HepG2 (cell line): ENCODE measurements at regions not wholly inside any gene's neighbourhood (a gene's known extent, or its start where the extent isn't known, plus 50 kb on each side); places are given as distances from the start of the nearest gene placed in this dataset.

ENCODE experiments used
- ATAC-seq: fragments of 200-7000 bp; cut with Tn5 transposase; 3 replicates; pipeline ENCODE4 v1.9.1; 2020; ENCODE audit warnings: mild to moderate bottlenecking, moderate library complexity
- BruUV-seq: library from RNA; stranded (reverse); fragments of 400-500 nt; replicated peaks from 2 replicates; lab custom pipeline; 2021; lab: Mats Ljungman, UMichigan
- CTCF ChIA-PET: fragments of 300-600 bp; formaldehyde crosslinking; extraction: SDS; loops from one replicate; lab custom pipeline; 2021; ENCODE audit warnings: low total read pairs, inconsistent platforms, low intra/inter-chr PET ratio; lab: Yijun Ruan, JAX
- POLR2A ChIA-PET: fragments of 350-600 bp; sonication (Branson Sonifier 250); formaldehyde crosslinking; loops from one replicate; lab custom pipeline; 2020; ENCODE audit warnings: antibody characterized with exemption, inconsistent platforms; lab: Yijun Ruan, JAX
- DNase-seq: peaks from one replicate; pipeline ENCODE4 v3.0.0-alpha.2; 2015; ENCODE audit warnings: low spot score
- FAIRE-seq: peaks from 3 replicates; lab custom pipeline; 2011; peaks lifted over from hg19 to GRCh38; lab: Jason Lieb, UNC
- H2AFZ ChIP-seq: one replicate; pipeline ENCODE4 v1.6.1; 2011; ENCODE audit warnings: low read length, inconsistent platforms
- H3K27ac ChIP-seq: fragments of 300-600 bp; 3 replicates; pipeline ENCODE4 v1.8.0; 2011; ENCODE audit warnings: mixed run types, mild to moderate bottlenecking, mixed read lengths, low read length, inconsistent platforms; ENCODE audit not compliant: insufficient read depth; ENCODE audit errors: extremely low read length
- H3K27me3 ChIP-seq, 2 experiments: fragments of 200-600 bp in 1 of 2; 2 replicates in 1 of 2; 3 replicates in 1 of 2; pipeline versions ENCODE4 v1.6.0 to v1.8.0; 2011; ENCODE audit warnings: low read length in 2 of 2, mild to moderate bottlenecking in 2 of 2, moderate library complexity in 2 of 2, inconsistent platforms in 1 of 2; ENCODE audit not compliant: insufficient read depth in 2 of 2, control insufficient read depth in 1 of 2
- H3K36me3 ChIP-seq, 2 experiments: fragments of 200-600 bp in 1 of 2; replicated peaks in 1 of 2; 2 replicates in 1 of 2; 3 replicates in 1 of 2; pipeline versions ENCODE4 v1.5.1 to v1.8.0; 2011; ENCODE audit warnings: low read length in 2 of 2, inconsistent platforms in 1 of 2; ENCODE audit not compliant: insufficient read depth in 2 of 2, control insufficient read depth in 1 of 2
- H3K4me1 ChIP-seq: 2 replicates; pipeline ENCODE4 v1.5.1; 2012; ENCODE audit warnings: low read length, inconsistent platforms; ENCODE audit not compliant: insufficient read depth
- H3K4me2 ChIP-seq: 2 replicates; pipeline ENCODE4 v1.6.0; 2011; ENCODE audit warnings: low read depth, low read length, inconsistent platforms
- H3K4me3 ChIP-seq, 3 experiments: fragments of 200-600 bp in 1 of 3; sonication (generic), shearing (Covaris generic) in 1 of 3; replicated peaks in 1 of 3; 2 replicates each; pipeline ENCODE4 v1.5.1; 2011 to 2016; ENCODE audit warnings: low read length in 3 of 3, inconsistent platforms in 2 of 3, low read depth in 2 of 3, mild to moderate bottlenecking in 2 of 3, control low read depth in 1 of 3, mixed read lengths in 1 of 3; ENCODE audit not compliant: insufficient read depth in 1 of 3
- H3K79me2 ChIP-seq: one replicate; pipeline ENCODE4 v1.6.1; 2011; ENCODE audit warnings: low read length, inconsistent platforms; ENCODE audit not compliant: insufficient read depth
- H3K9ac ChIP-seq: 2 replicates; pipeline ENCODE4 v1.6.0; 2011; ENCODE audit warnings: mild to moderate bottlenecking, low read depth, low read length, inconsistent platforms; ENCODE audit not compliant: insufficient read depth
- H3K9me3 ChIP-seq: 2 replicates; pipeline ENCODE4 v1.5.1; 2012; ENCODE audit warnings: mild to moderate bottlenecking, low read length
- H4K20me1 ChIP-seq: 2 replicates; pipeline ENCODE4 v1.6.0; 2011; ENCODE audit warnings: inconsistent platforms, mild to moderate bottlenecking, low read length, moderate library complexity; ENCODE audit not compliant: insufficient read depth
- CHD4 ChIP-seq: fragments of 200-600 bp; sonication (generic); IDR thresholded peaks from 2 replicates; pipeline ENCODE4 v1.7.0; 2017; ENCODE audit warnings: mild to moderate bottlenecking, low read length, borderline replicate concordance
- EED ChIP-seq: sonication (generic); formaldehyde crosslinking; IDR thresholded peaks from 2 replicates; pipeline ENCODE4 v1.5.0; 2020; ENCODE audit warnings: mild to moderate bottlenecking, missing genetic modification reagents
- POGZ ChIP-seq: sonication (generic); formaldehyde crosslinking; IDR thresholded peaks from 2 replicates; pipeline ENCODE4 v1.4.0; 2020; ENCODE audit warnings: mild to moderate bottlenecking, missing genetic modification reagents
- SKI ChIP-seq: fragments of 450-650 bp; IDR thresholded peaks from one replicate; pipeline ENCODE4 v1.6.1; 2018; ENCODE audit warnings: mild to moderate bottlenecking; ENCODE audit not compliant: partially characterized antibody
- SNAI1 ChIP-seq: sonication (generic); formaldehyde crosslinking; IDR thresholded peaks from 2 replicates; pipeline ENCODE4 v1.5.0; 2020; ENCODE audit warnings: mild to moderate bottlenecking, missing genetic modification reagents, borderline replicate concordance
- TFDP1 ChIP-seq: IDR thresholded peaks from 2 replicates; pipeline ENCODE4 v1.6.1; 2016; ENCODE audit warnings: missing compliant biosample characterization, missing genetic modification reagents, borderline replicate concordance
- ZBTB37 ChIP-seq: sonication (generic); formaldehyde crosslinking; IDR thresholded peaks from 2 replicates; pipeline ENCODE4 v1.4.0; 2020; ENCODE audit warnings: mild to moderate bottlenecking, missing genetic modification reagents
- WGBS: methylation state at CpG from one replicate; pipeline ENCODE4 v1.1.6; 2017; ENCODE audit warnings: low lambda C conversion rate; 5-methylcytosine and 5-hydroxymethylcytosine counted together
- in situ Hi-C: cut with HindIII; loops from 2 replicates; pipeline ENCODE4 v1.10.0; 2017; ENCODE audit warnings: low pct_unique_long_range_greater_than_20kb; ENCODE audit not compliant: extremely low pct_ligation_motif_present
- intact Hi-C: fragments of 100-400 bp; cut with micrococcal nuclease; formaldehyde crosslinking; loops from one replicate; pipeline ENCODE4 v1.10.0; 2022; ENCODE audit not compliant: unreplicated experiment

GRCh38 chr18:67308819-67309218, 207.7 kb downstream of the DSEL start:
- ChIA-PET POLR2A (no interaction called here), CTCF (no interaction called here)
- H4K20me1 ChIP-seq: no peaks in the 10 kb centered on the region
- no peaks in the 10 kb centered on the region for H3K36me3 ChIP-seq
- H2AFZ ChIP-seq: no peak overlapping the region
- ATAC-seq: no peak
- in situ Hi-C loops (no loop called here), intact Hi-C loops (no loop called here)
- no TSS peak for BruUV-seq
- TF ChIP-seq POGZ (CRISPR knock-in tag): no peak
- H3K4me2 ChIP-seq: no peak overlapping the region
- H3K9me3 ChIP-seq: no peaks in the 10 kb centered on the region
- 0% methylated on average over 4 of the region's 4 CpGs for WGBS
- H3K27me3 ChIP-seq: no peaks in the 10 kb centered on the region
- FAIRE-seq: no peak
- H3K4me3 ChIP-seq: no peak overlapping the region
- no peak overlapping the region for H3K9ac ChIP-seq
- no peaks in the 10 kb centered on the region for H3K79me2 ChIP-seq
- DNase-seq: no peak
- no peaks in the 10 kb centered on the region for H3K4me1 ChIP-seq
- H3K27ac ChIP-seq: no peak overlapping the region

GRCh38 chr18:67305466-67305865, 211.1 kb downstream of the DSEL start:
- TF ChIP-seq ZBTB37 (CRISPR knock-in tag): no peak
- no peak for TF ChIP-seq SNAI1 (CRISPR knock-in tag)
- no peak for TF ChIP-seq TFDP1 (CRISPR knock-in tag)
- no peak for TF ChIP-seq SKI
- TF ChIP-seq EED (CRISPR knock-in tag): no peak
- TF ChIP-seq CHD4: no peak

More at GRCh38 chr18:67305466-67305865, 211.1 kb downstream of the DSEL start:
- H3K27ac ChIP-seq: no peak overlapping the region
- FAIRE-seq (no peak), ATAC-seq (no peak), DNase-seq (no peak)
- ChIA-PET POLR2A (no interaction called here), CTCF (no interaction called here)
- no peak overlapping the region for H3K4me2 ChIP-seq
- intact Hi-C loops: no loop called here
- in situ Hi-C loops: no loop called here
- no peaks in the 10 kb centered on the region for H3K36me3 ChIP-seq
- H4K20me1 ChIP-seq: no peaks in the 10 kb centered on the region
- H3K9ac ChIP-seq: no peak overlapping the region
- no peak overlapping the region for H3K4me3 ChIP-seq
- H3K79me2 ChIP-seq: no peaks in the 10 kb centered on the region
- BruUV-seq: no TSS peak
- no peak overlapping the region for H2AFZ ChIP-seq
- H3K9me3 ChIP-seq: peaks cover 6% of the 10 kb centered on the region
- H3K4me1 ChIP-seq: no peaks in the 10 kb centered on the region
- H3K27me3 ChIP-seq: no peaks in the 10 kb centered on the region
- 3% methylated on average over 3 of the region's 3 CpGs for WGBS
